Stimulated activated CD8-positive, alpha-beta memory T cell treated with anti-CD3 and anti-CD28 coated beads, Interleukin-2, amount 100 ng/mL, for 48 hours (primary cell): ENCODE measurements at regions not wholly inside any gene's neighbourhood (a gene's known extent, or its start where the extent isn't known, plus 50 kb on each side); places are given as distances from the start of the nearest gene placed in this dataset.

Experiments used
- DNase-seq, 2 donors: peaks; one replicate each; pipeline ENCODE4 v3.0.0-alpha.2; 2020; ENCODE audit warnings: low read depth in 2 of 2

- no peak for DNase-seq
Measured at GRCh38 chr2:194002699-194003368, 1654.2 kb upstream of the SLC39A10 start.

GRCh38 chr2:193990868-193991267 is 1666.2 kb upstream of the SLC39A10 start:
- no peak for DNase-seq

GRCh38 chr2:193989645-193990044 is 1667.4 kb upstream of the SLC39A10 start:
- no peak for DNase-seq

GRCh38 chr2:193988784-193989183 is 1668.2 kb upstream of the SLC39A10 start:
- no peak for DNase-seq

GRCh38 chr2:193985272-193985671 is 1671.8 kb upstream of the SLC39A10 start:
- DNase-seq, result no peak

GRCh38 chr2:193980599-193980998 is 1676.4 kb upstream of the SLC39A10 start:
- DNase-seq, result no peak

GRCh38 chr2:193973781-193974180 is 1683.2 kb upstream of the SLC39A10 start:
- no peak for DNase-seq

GRCh38 chr2:193966590-193966989 is 1690.4 kb upstream of the SLC39A10 start:
- no peak for DNase-seq

- DNase-seq, result no peak
Measured at GRCh38 chr2:193965263-193965662, 1691.8 kb upstream of the SLC39A10 start.

- DNase-seq, result no peak
Measured at GRCh38 chr2:193963472-193964119, 1693.4 kb upstream of the SLC39A10 start.

- no peak for DNase-seq
Measured at GRCh38 chr2:193946806-193947205, 1710.2 kb upstream of the SLC39A10 start.

- no peak for DNase-seq
Measured at GRCh38 chr2:193943406-193943960, 1713.5 kb upstream of the SLC39A10 start.

GRCh38 chr2:193935114-193935513 is 1721.9 kb upstream of the SLC39A10 start:
- DNase-seq, result no peak

GRCh38 chr2:193929131-193929530 is 1727.9 kb upstream of the SLC39A10 start:
- no peak for DNase-seq

GRCh38 chr2:193907561-193907960 is 1712.8 kb upstream of the TMEFF2 start:
- DNase-seq, result no peak

- no peak for DNase-seq
Measured at GRCh38 chr2:193900292-193900691, 1705.6 kb upstream of the TMEFF2 start.

- DNase-seq, result no peak
Measured at GRCh38 chr2:193895226-193895625, 1700.5 kb upstream of the TMEFF2 start.

- DNase-seq, result no peak
Measured at GRCh38 chr2:193894081-193894480, 1699.3 kb upstream of the TMEFF2 start.

- no peak for DNase-seq
Measured at GRCh38 chr2:193891023-193891422, 1696.3 kb upstream of the TMEFF2 start.

- no peak for DNase-seq
Measured at GRCh38 chr2:193885419-193885818, 1690.7 kb upstream of the TMEFF2 start.

GRCh38 chr2:193883820-193884219 is 1689.1 kb upstream of the TMEFF2 start:
- DNase-seq, result no peak

GRCh38 chr2:193876980-193877379 is 1682.2 kb upstream of the TMEFF2 start:
- DNase-seq, result no peak

- no peak for DNase-seq
Measured at GRCh38 chr2:193869564-193869963, 1674.8 kb upstream of the TMEFF2 start.
